Activated CD4-positive, alpha-beta memory T cell treated with anti-CD3 and anti-CD28 coated beads for 36 hours (primary cell): ENCODE measurements at regions not wholly inside any gene's neighbourhood (a gene's known extent, or its start where the extent isn't known, plus 50 kb on each side); places are given as distances from the start of the nearest gene placed in this dataset.

ENCODE experiments used
- CTCF ChIA-PET: fragments of 350-600 bp; sonication (Branson Sonifier 250); formaldehyde crosslinking; loops from one replicate; lab custom pipeline; 2021; ENCODE audit warnings: antibody characterized with exemption, inconsistent platforms; lab: Charles Lee
- POLR2A ChIA-PET: fragments of 350-600 bp; sonication (Branson Sonifier 250); formaldehyde crosslinking; loops from one replicate; lab custom pipeline; 2021; ENCODE audit warnings: antibody characterized with exemption; lab: Charles Lee
- DNase-seq: peaks from one replicate; pipeline ENCODE4 v3.0.0-alpha.2; 2020
- H3K27ac Mint-ChIP-seq: one replicate; pipeline ENCODE4 v1.8.0; 2021; ENCODE audit warnings: mixed read lengths
- H3K27me3 Mint-ChIP-seq: one replicate; pipeline ENCODE4 v1.8.0; 2021; ENCODE audit warnings: mixed read lengths
- H3K36me3 Mint-ChIP-seq: one replicate; pipeline ENCODE4 v1.8.0; 2021; ENCODE audit warnings: mixed read lengths
- H3K4me1 Mint-ChIP-seq: one replicate; pipeline ENCODE4 v1.8.0; 2021; ENCODE audit warnings: low read depth, mixed read lengths
- H3K4me3 Mint-ChIP-seq: one replicate; pipeline ENCODE4 v1.8.0; 2021; ENCODE audit warnings: mild to moderate bottlenecking, mixed read lengths
- H3K9me3 Mint-ChIP-seq: one replicate; pipeline ENCODE4 v1.8.0; 2021; ENCODE audit warnings: mixed read lengths
- intact Hi-C: fragments of 100-400 bp; cut with micrococcal nuclease; formaldehyde crosslinking; loops from one replicate; pipeline ENCODE4 v1.15.1; 2023

DNA sequence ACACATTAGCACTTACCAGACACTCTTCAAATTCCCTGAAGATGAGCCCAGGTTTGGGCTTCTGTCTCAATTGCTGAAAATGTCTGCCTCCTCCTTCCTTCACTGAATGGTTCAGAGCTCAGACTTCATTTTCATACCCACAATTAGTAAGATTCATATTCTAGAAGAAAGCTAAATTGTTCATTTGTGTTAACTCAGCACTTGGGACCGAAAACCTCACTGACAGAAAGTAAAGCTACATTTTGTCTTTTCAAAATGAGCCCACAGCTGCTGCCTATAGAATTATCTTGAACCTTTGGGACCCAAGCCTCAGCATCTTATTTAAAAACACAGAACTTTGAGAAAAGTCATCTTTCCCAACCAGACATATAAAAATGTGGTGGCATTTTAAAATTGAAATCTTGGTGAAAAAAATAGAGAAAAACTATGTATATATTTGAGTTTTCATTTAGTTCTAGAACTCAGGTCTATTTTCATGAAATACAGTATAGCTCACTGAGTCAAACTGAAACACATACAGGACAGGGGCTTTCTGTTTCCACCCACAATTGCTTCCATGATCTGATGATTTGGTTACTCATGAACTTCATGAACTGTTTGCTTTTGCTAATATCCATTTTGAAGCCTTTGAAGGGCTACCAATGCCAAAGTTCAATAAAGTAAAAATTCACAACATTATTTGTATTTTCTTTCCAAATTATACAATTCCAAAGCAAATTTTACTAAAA is 119.1 kb upstream of the PFKP start:
- H3K27me3 Mint-ChIP-seq = peaks cover 53% of the 10 kb centered on the region
- intact Hi-C loops = loop anchor here (10.0 kb wide), 1 partner anchor 117 kb away; the partner anchor contains the start of gene PFKP
- H3K4me1 Mint-ChIP-seq = peaks cover 47% of the 10 kb centered on the region
- no peak overlapping the region for H3K4me3 Mint-ChIP-seq
- ChIA-PET POLR2A (interaction anchor here (1.4 to 2.0 kb wide), 3 partner anchors 61 to 147 kb away, joined by 4 to 7 read pairs (median 5); no protein-coding TSS in a partner anchor), CTCF (interaction anchor here (1.1 to 2.5 kb wide), 4 partner anchors 20 to 144 kb away, joined by 3 to 12 read pairs (median 4); no protein-coding TSS in a partner anchor)
- H3K27ac Mint-ChIP-seq = peak overlapping the region; percentile 73
- H3K9me3 Mint-ChIP-seq = no peaks in the 10 kb centered on the region
- H3K36me3 Mint-ChIP-seq = no peaks in the 10 kb centered on the region
- DNase-seq = peak; percentile 48

- ChIA-PET POLR2A (no interaction called here), CTCF (interaction anchor here (1.5 kb wide), 1 partner anchor 17 kb away, joined by 4 read pairs; no protein-coding TSS in a partner anchor)
- intact Hi-C loops = loop anchor here (10.0 kb wide), 1 partner anchor 120 kb away; the partner anchor contains the start of gene PFKP
- H3K36me3 Mint-ChIP-seq = no peaks in the 10 kb centered on the region
- H3K9me3 Mint-ChIP-seq = no peaks in the 10 kb centered on the region
- peaks cover 46% of the 10 kb centered on the region for H3K27me3 Mint-ChIP-seq
- H3K4me1 Mint-ChIP-seq = peaks cover 27% of the 10 kb centered on the region
- H3K27ac Mint-ChIP-seq = no peak overlapping the region
- no peak overlapping the region for H3K4me3 Mint-ChIP-seq
- no peak for DNase-seq
Measured at GRCh38 chr10:2944788-2945187, 122.6 kb upstream of the PFKP start.

GRCh38 chr10:2943932-2944614 is 123.3 kb upstream of the PFKP start:
- ChIA-PET POLR2A (no interaction called here), CTCF (no interaction called here)
- Mint-ChIP-seq H3K36me3 (no peaks in the 10 kb centered on the region), H3K27ac (no peak overlapping the region), H3K4me1 (peaks cover 21% of the 10 kb centered on the region), H3K27me3 (peaks cover 49% of the 10 kb centered on the region), H3K4me3 (no peak overlapping the region), H3K9me3 (no peaks in the 10 kb centered on the region)
- intact Hi-C loops = loop anchor here (10.0 kb wide), 1 partner anchor 121 kb away; the partner anchor contains the start of gene PFKP
- DNase-seq = no peak

DNA sequence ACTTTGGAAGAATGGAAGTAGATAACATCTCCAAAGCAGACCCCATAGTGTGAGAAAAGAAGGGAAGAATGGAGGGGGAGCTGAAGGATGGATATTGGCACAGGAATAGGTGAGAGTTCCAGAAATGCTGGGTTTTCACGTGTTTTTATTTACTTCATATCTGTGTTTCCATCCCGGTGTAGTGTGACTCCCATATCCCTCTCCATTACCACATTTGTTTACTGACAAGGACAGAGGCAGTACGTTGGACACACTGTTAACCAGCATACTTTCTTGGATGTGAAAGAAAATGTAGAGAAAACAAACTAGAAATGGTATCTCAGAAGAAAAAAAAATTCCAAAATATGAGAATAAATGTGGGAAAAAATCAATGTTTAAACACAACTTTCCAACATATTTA is 124.4 kb upstream of the PFKP start:
- DNase-seq = no peak
- no peak overlapping the region for H3K27ac Mint-ChIP-seq
- H3K4me1 Mint-ChIP-seq = peaks cover 10% of the 10 kb centered on the region
- ChIA-PET CTCF (no interaction called here), POLR2A (no interaction called here)
- H3K36me3 Mint-ChIP-seq = no peaks in the 10 kb centered on the region
- H3K4me3 Mint-ChIP-seq = no peak overlapping the region
- H3K27me3 Mint-ChIP-seq = peaks cover 56% of the 10 kb centered on the region
- intact Hi-C loops = loop anchor here (10.0 kb wide), 1 partner anchor 122 kb away; the partner anchor contains the start of gene PFKP
- no peaks in the 10 kb centered on the region for H3K9me3 Mint-ChIP-seq

GRCh38 chr10:2938869-2939268 is 128.5 kb upstream of the PFKP start:
- Mint-ChIP-seq H3K27ac (no peak overlapping the region), H3K36me3 (no peaks in the 10 kb centered on the region), H3K27me3 (peaks cover 43% of the 10 kb centered on the region), H3K4me1 (no peaks in the 10 kb centered on the region), H3K4me3 (no peak overlapping the region), H3K9me3 (no peaks in the 10 kb centered on the region)
- ChIA-PET POLR2A (no interaction called here), CTCF (interaction anchor here (3.1 kb wide), 1 partner anchor 105 kb away, joined by 19 read pairs; no protein-coding TSS in a partner anchor)
- DNase-seq = no peak
- intact Hi-C loops = no loop called here

DNA sequence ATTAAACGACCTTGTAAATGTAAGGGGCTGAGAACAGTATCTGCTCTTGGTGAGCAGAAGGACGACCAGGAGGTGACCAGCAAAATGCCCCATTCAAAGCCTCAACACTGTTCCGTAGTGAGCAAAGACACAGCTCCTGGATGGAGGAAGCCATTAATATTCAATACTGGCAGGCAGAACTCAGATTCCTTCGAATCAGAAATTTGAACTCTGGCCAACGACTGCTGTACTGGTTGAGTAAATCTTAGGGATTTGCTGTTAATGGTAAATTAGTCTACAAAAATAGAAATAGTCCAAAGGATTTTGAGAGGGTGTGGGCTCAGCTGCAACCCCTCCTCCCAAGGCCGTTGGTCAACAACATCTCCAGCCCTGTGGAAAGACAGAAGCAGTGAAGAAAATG is 130.5 kb upstream of the PFKP start:
- no peaks in the 10 kb centered on the region for H3K4me1 Mint-ChIP-seq
- no peak overlapping the region for H3K4me3 Mint-ChIP-seq
- H3K27me3 Mint-ChIP-seq = peaks cover 39% of the 10 kb centered on the region
- no peak for DNase-seq
- CTCF ChIA-PET = interaction anchor here (2.7 to 3.1 kb wide), 2 partner anchors 9 to 107 kb away, joined by 11 to 19 read pairs; no protein-coding TSS in a partner anchor
- H3K36me3 Mint-ChIP-seq = no peaks in the 10 kb centered on the region
- POLR2A ChIA-PET = no interaction called here
- intact Hi-C loops = no loop called here
- no peak overlapping the region for H3K27ac Mint-ChIP-seq
- H3K9me3 Mint-ChIP-seq = no peaks in the 10 kb centered on the region

- Mint-ChIP-seq H3K36me3 (no peaks in the 10 kb centered on the region), H3K4me3 (no peak overlapping the region), H3K27me3 (peaks cover 32% of the 10 kb centered on the region), H3K4me1 (no peaks in the 10 kb centered on the region), H3K27ac (no peak overlapping the region), H3K9me3 (no peaks in the 10 kb centered on the region)
- POLR2A ChIA-PET = no interaction called here
- no peak for DNase-seq
- CTCF ChIA-PET = interaction anchor here (0.6 to 3.1 kb wide), 3 partner anchors 8 to 108 kb away, joined by 3 to 19 read pairs (median 11); no protein-coding TSS in a partner anchor
- intact Hi-C loops = no loop called here
Measured at GRCh38 chr10:2935647-2936386, 131.5 kb upstream of the PFKP start.

DNA sequence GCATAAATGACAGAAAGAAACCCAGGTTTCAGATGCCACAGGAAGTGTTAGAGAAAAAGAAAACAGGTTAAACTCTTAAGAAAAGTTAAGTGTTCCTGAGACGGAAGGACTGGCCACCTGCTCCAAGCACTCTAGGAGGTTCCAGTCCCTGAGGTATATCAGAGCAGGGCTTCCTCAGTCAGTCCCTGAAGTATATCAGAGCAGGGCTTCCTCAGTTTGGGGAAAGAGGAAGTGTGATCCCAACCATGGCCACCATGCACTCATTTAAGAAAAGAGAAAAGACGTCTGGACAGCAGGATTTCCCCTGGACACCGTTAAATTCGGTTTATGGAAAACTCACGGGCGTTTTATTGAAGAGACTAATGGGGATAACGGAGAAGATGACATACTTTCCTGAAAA is 133.4 kb upstream of the PFKP start:
- DNase-seq = no peak
- Mint-ChIP-seq H3K27me3 (peaks cover 26% of the 10 kb centered on the region), H3K4me1 (no peaks in the 10 kb centered on the region), H3K27ac (no peak overlapping the region), H3K36me3 (no peaks in the 10 kb centered on the region), H3K4me3 (no peak overlapping the region), H3K9me3 (no peaks in the 10 kb centered on the region)
- CTCF ChIA-PET = interaction anchor here (1.6 kb wide), 1 partner anchor 109 kb away, joined by 4 read pairs; no protein-coding TSS in a partner anchor
- intact Hi-C loops = no loop called here
- POLR2A ChIA-PET = no interaction called here

- Mint-ChIP-seq H3K4me3 (no peak overlapping the region), H3K9me3 (no peaks in the 10 kb centered on the region), H3K36me3 (no peaks in the 10 kb centered on the region), H3K4me1 (no peaks in the 10 kb centered on the region), H3K27ac (no peak overlapping the region), H3K27me3 (peaks cover 22% of the 10 kb centered on the region)
- intact Hi-C loops = no loop called here
- no peak for DNase-seq
- ChIA-PET POLR2A (no interaction called here), CTCF (interaction anchor here (1.6 kb wide), 1 partner anchor 109 kb away, joined by 4 read pairs; no protein-coding TSS in a partner anchor)
Measured at GRCh38 chr10:2933519-2933918, 133.8 kb upstream of the PFKP start.

- no peaks in the 10 kb centered on the region for H3K36me3 Mint-ChIP-seq
- H3K27me3 Mint-ChIP-seq = peaks cover 22% of the 10 kb centered on the region
- no peak for DNase-seq
- ChIA-PET CTCF (interaction anchor here (1.6 to 2.8 kb wide), 2 partner anchors 45 to 110 kb away, joined by 4 to 10 read pairs; no protein-coding TSS in a partner anchor), POLR2A (no interaction called here)
- H3K4me3 Mint-ChIP-seq = no peak overlapping the region
- H3K9me3 Mint-ChIP-seq = no peaks in the 10 kb centered on the region
- no peak overlapping the region for H3K27ac Mint-ChIP-seq
- H3K4me1 Mint-ChIP-seq = peaks cover under 1% of the 10 kb centered on the region
- intact Hi-C loops = no loop called here
Measured at GRCh38 chr10:2933071-2933470, 134.3 kb upstream of the PFKP start.

- CTCF ChIA-PET = interaction anchor here (0.6 to 8.3 kb wide), 9 partner anchors 11 to 224 kb away, joined by 3 to 106 read pairs (median 5); no protein-coding TSS in a partner anchor
Measured at GRCh38 chr10:2929480-2930258, 137.7 kb upstream of the PFKP start.

More at GRCh38 chr10:2929480-2930258, 137.7 kb upstream of the PFKP start:
- peaks cover 27% of the 10 kb centered on the region for H3K27me3 Mint-ChIP-seq
- no peaks in the 10 kb centered on the region for H3K9me3 Mint-ChIP-seq
- no peak overlapping the region for H3K4me3 Mint-ChIP-seq
- intact Hi-C loops = no loop called here
- DNase-seq = no peak
- no peak overlapping the region for H3K27ac Mint-ChIP-seq
- peaks cover 6% of the 10 kb centered on the region for H3K4me1 Mint-ChIP-seq
- POLR2A ChIA-PET = no interaction called here
- no peaks in the 10 kb centered on the region for H3K36me3 Mint-ChIP-seq
